ENCODE measurements at regions not wholly inside any gene's neighbourhood (a gene's known extent, or its start where the extent isn't known, plus 50 kb on each side); places are given as distances from the start of the nearest gene placed in this dataset.

GRCh38 chr11:96484361-96484760, 94.5 kb downstream of the JRKL start:
- RAD21 ChIA-PET (ENCODE audit: unreplicated experiment), result no interaction called here
- Histone ChIP-seq H3K4me1 (ENCODE audit: control insufficient read depth, insufficient read depth, low read length) (no peaks in the 10 kb centered on the region), H3K27ac (ENCODE audit: control insufficient read depth, insufficient read depth) (no peak overlapping the region), H3K9ac (ENCODE audit: control insufficient read depth, insufficient read depth, low read length) (no peak overlapping the region), H3K36me3 (ENCODE audit: control insufficient read depth in 2 of 2, insufficient read depth in 2 of 2, low read length in 1 of 2) (no peaks in the 10 kb centered on the region), H3K9me3 (replicated peaks; ENCODE audit: control insufficient read depth, insufficient read depth, low read length) (no peaks in the 10 kb centered on the region), H3K27me3 (replicated peaks in 1 of 2; ENCODE audit: control insufficient read depth in 2 of 2, insufficient read depth in 2 of 2, low read length in 1 of 2) (no peaks in the 10 kb centered on the region; a peak in 2 of 4 replicates), H3K4me3 (no peak overlapping the region), H3K79me2 (ENCODE audit: control insufficient read depth, insufficient read depth, low read length) (no peaks in the 10 kb centered on the region), H2AFZ (ENCODE audit: control insufficient read depth, low read depth, low read length) (no peak overlapping the region), H3K4me2 (ENCODE audit: control insufficient read depth, insufficient read depth) (no peak overlapping the region), H4K20me1 (ENCODE audit: control insufficient read depth, insufficient read depth) (no peaks in the 10 kb centered on the region)
- POLR2A ChIA-PET, result no interaction called here
- FAIRE-seq (no peak), ATAC-seq (no peak), DNase-seq (ENCODE audit: low read depth, low spot score) (no peak)
- TF ChIP-seq, protein P1, sequence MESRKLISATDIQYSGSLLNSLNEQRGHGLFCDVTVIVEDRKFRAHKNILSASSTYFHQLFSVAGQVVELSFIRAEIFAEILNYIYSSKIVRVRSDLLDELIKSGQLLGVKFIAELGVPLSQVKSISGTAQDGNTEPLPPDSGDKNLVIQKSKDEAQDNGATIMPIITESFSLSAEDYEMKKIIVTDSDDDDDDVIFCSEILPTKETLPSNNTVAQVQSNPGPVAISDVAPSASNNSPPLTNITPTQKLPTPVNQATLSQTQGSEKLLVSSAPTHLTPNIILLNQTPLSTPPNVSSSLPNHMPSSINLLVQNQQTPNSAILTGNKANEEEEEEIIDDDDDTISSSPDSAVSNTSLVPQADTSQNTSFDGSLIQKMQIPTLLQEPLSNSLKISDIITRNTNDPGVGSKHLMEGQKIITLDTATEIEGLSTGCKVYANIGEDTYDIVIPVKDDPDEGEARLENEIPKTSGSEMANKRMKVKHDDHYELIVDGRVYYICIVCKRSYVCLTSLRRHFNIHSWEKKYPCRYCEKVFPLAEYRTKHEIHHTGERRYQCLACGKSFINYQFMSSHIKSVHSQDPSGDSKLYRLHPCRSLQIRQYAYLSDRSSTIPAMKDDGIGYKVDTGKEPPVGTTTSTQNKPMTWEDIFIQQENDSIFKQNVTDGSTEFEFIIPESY (IDR thresholded peaks at IDR 0.05), result no peak
- no peak for TF ChIP-seq TARDBP (IDR thresholded peaks at IDR 0.05; ENCODE audit: borderline replicate concordance)
- in situ Hi-C loops (cut with MboI) (no loop called here), intact Hi-C loops (cut with micrococcal nuclease; ENCODE audit: unreplicated experiment) (no loop called here)
- CTCF ChIA-PET, result interaction anchor here (4.3 kb wide), 1 partner anchor 21 kb away, joined by 35 read pairs; no protein-coding TSS in a partner anchor
- BruUV-seq (replicated peaks), result no TSS peak
- SMC1A ChIA-PET (ENCODE audit: uncharacterized antibody, unreplicated experiment), result interaction anchor here (1.2 kb wide), 1 partner anchor 21 kb away, joined by 3 read pairs; no protein-coding TSS in a partner anchor

- CTCF ChIA-PET, result no interaction called here
- POLR2A ChIA-PET, result interaction anchor here (0.7 kb wide), 1 partner anchor 23 kb away, joined by 3 read pairs; no protein-coding TSS in a partner anchor
- WGBS (ENCODE audit: insufficient coverage, insufficient replicate concordance, low lambda C conversion rate, missing lambda C conversion rate), result 13% methylated on average over 11 of the region's 13 CpGs
These were observed 97.2 kb downstream of the JRKL start for GRCh38 chr11:96486890-96487611.

More at GRCh38 chr11:96486890-96487611, 97.2 kb downstream of the JRKL start:
- H3K9me3 ChIP-seq (replicated peaks; ENCODE audit: control insufficient read depth, insufficient read depth, low read length), result no peaks in the 10 kb centered on the region
- H3K27me3 ChIP-seq (replicated peaks in 1 of 2; ENCODE audit: control insufficient read depth in 2 of 2, insufficient read depth in 2 of 2, low read length in 1 of 2), result no peaks in the 10 kb centered on the region; a peak in 2 of 4 replicates
- H2AFZ ChIP-seq (ENCODE audit: control insufficient read depth, low read depth, low read length), result no peak overlapping the region
- BruUV-seq (replicated peaks), result no TSS peak
- no peak overlapping the region for H3K27ac ChIP-seq (ENCODE audit: control insufficient read depth, insufficient read depth)
- H3K36me3 ChIP-seq (ENCODE audit: control insufficient read depth in 2 of 2, insufficient read depth in 2 of 2, low read length in 1 of 2), result no peaks in the 10 kb centered on the region
- RAD21 ChIA-PET (ENCODE audit: unreplicated experiment), result no interaction called here
- H4K20me1 ChIP-seq (ENCODE audit: control insufficient read depth, insufficient read depth), result no peaks in the 10 kb centered on the region
- no peak for DNase-seq (ENCODE audit: low read depth, low spot score)
- intact Hi-C loops (cut with micrococcal nuclease; ENCODE audit: unreplicated experiment) (no loop called here), in situ Hi-C loops (cut with MboI) (no loop called here)
- no peak for FAIRE-seq
- TF ChIP-seq SP1 (IDR thresholded peaks at IDR 0.05; ENCODE audit: low read depth, low read length) (no peak), ZBTB4 (CRISPR knock-in tag; IDR thresholded peaks at IDR 0.05) (no peak), BRCA1 (IDR thresholded peaks at IDR 0.05; ENCODE audit: low read depth, low read length) (no peak)
- SMC1A ChIA-PET (ENCODE audit: uncharacterized antibody, unreplicated experiment), result interaction anchor here (1.2 kb wide), 2 partner anchors 9 to 16 kb away, joined by 3 read pairs; no protein-coding TSS in a partner anchor
- H3K4me2 ChIP-seq (ENCODE audit: control insufficient read depth, insufficient read depth), result no peak overlapping the region
- no peaks in the 10 kb centered on the region for H3K4me1 ChIP-seq (ENCODE audit: control insufficient read depth, insufficient read depth, low read length)
- H3K9ac ChIP-seq (ENCODE audit: control insufficient read depth, insufficient read depth, low read length), result no peak overlapping the region
- no peak overlapping the region for H3K4me3 ChIP-seq
- ATAC-seq, result no peak
- H3K79me2 ChIP-seq (ENCODE audit: control insufficient read depth, insufficient read depth, low read length), result no peaks in the 10 kb centered on the region

Measured in GM12878 (cell line).